ENCODE measurements at regions not wholly inside any gene's neighbourhood (a gene's known extent, or its start where the extent isn't known, plus 50 kb on each side); places are given as distances from the start of the nearest gene placed in this dataset.

- WGBS, 2 donors, result 95% methylated on average over 5 of the region's 5 CpGs
- Histone ChIP-seq H3K36me3 (ENCODE audit: low read depth, missing control alignments) (no peaks in the 10 kb centered on the region), H3K9me3 (no peaks in the 10 kb centered on the region), H3K27me3 (no peaks in the 10 kb centered on the region), H3K27ac (no peak overlapping the region), H3K4me1 (no peaks in the 10 kb centered on the region), H3K4me3 (no peak overlapping the region)
- no peak for DNase-seq
- TF ChIP-seq POLR2A (IDR thresholded peaks at IDR 0.05) (no peak), CTCF (IDR thresholded peaks at IDR 0.05) (no peak)
- intact Hi-C loops (cut with DNase I; ENCODE audit: low total_unique reads), result no loop called here
Observed at GRCh38 chr11:112367895-112368294, 107.2 kb upstream of the PLET1 start.

DNA sequence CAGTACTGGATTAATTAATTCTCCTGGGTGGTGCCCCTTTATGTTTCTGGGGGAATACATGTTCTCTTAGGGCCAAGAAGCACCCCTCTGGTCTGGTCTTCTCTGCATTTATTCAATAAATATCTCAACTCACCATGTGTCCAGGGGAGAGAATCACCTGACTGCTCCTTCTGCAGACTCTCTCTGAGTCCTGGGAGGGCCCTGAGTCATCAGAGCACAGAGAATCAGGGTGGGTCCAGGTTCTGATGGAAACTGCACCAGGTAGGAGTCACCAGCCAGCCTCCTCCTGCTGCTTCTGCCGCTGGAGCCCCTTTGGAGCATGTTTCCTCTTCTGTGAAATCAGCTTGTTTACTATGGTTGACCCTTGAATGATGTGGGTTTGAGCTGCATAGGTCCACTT, 107.7 kb upstream of the PLET1 start:
- Histone ChIP-seq H3K9me3 (no peaks in the 10 kb centered on the region), H3K36me3 (ENCODE audit: low read depth, missing control alignments) (no peaks in the 10 kb centered on the region), H3K27ac (no peak overlapping the region), H3K4me1 (no peaks in the 10 kb centered on the region), H3K4me3 (no peak overlapping the region), H3K27me3 (no peaks in the 10 kb centered on the region)
- TF ChIP-seq POLR2A (IDR thresholded peaks at IDR 0.05) (no peak), CTCF (IDR thresholded peaks at IDR 0.05) (no peak)
- intact Hi-C loops (cut with DNase I; ENCODE audit: low total_unique reads), result no loop called here
- no peak for DNase-seq
- WGBS, 2 donors, result 96% methylated on average over 1 of the region's 1 CpG; no CpG with 5 or more reads in 1 of the 2 donors

DNA sequence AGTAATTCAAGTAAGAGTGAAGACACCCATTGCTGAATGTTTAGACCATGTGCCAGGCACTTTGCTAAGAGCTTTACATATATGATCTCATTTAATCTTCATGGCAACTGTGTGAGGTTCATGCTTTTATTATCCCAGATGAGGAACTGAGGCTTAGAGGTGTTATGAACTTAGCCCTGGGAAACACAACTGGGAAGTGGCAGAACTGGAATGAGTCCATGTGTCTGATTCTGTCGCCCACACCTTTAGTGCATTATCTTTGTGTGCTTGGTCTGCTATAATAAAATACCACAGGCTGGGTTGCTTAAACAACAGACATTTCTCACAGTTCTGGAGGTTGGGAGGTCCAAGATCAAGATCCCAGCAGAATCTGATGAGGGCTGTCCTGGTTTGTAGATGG, 108.7 kb upstream of the PLET1 start:
- DNase-seq, result no peak
- no peaks in the 10 kb centered on the region for H3K27me3 ChIP-seq
- H3K4me1 ChIP-seq, result no peaks in the 10 kb centered on the region
- intact Hi-C loops (cut with DNase I; ENCODE audit: low total_unique reads), result no loop called here
- H3K9me3 ChIP-seq, result no peaks in the 10 kb centered on the region
- H3K36me3 ChIP-seq (ENCODE audit: low read depth, missing control alignments), result no peaks in the 10 kb centered on the region
- TF ChIP-seq POLR2A (IDR thresholded peaks at IDR 0.05) (no peak), CTCF (IDR thresholded peaks at IDR 0.05) (no peak)
- no peak overlapping the region for H3K27ac ChIP-seq
- WGBS, 2 donors, result 89 to 100% methylated on average over 1 of the region's 1 CpG
- H3K4me3 ChIP-seq, result no peak overlapping the region

GRCh38 chr11:112369916-112370315, 109.3 kb upstream of the PLET1 start:
- no peaks in the 10 kb centered on the region for H3K9me3 ChIP-seq
- no peaks in the 10 kb centered on the region for H3K27me3 ChIP-seq
- no peaks in the 10 kb centered on the region for H3K36me3 ChIP-seq (ENCODE audit: low read depth, missing control alignments)
- intact Hi-C loops (cut with DNase I; ENCODE audit: low total_unique reads), result no loop called here
- WGBS, 2 donors, result 86 to 91% methylated on average over 5 of the region's 5 CpGs
- H3K4me1 ChIP-seq, result no peaks in the 10 kb centered on the region
- no peak overlapping the region for H3K4me3 ChIP-seq
- no peak for DNase-seq
- H3K27ac ChIP-seq, result no peak overlapping the region
- TF ChIP-seq CTCF (IDR thresholded peaks at IDR 0.05), result no peak
- no peak for TF ChIP-seq POLR2A (IDR thresholded peaks at IDR 0.05)

GRCh38 chr11:112374486-112375140, 114.0 kb upstream of the PLET1 start:
- 82 to 87% methylated on average over 9 of the region's 9 CpGs for WGBS, 2 donors
- intact Hi-C loops (cut with DNase I; ENCODE audit: low total_unique reads), result loop anchor here (5.0 kb wide), 1 partner anchor 1333 kb away; the partner anchor contains the start of gene TMPRSS5

More at GRCh38 chr11:112374486-112375140, 114.0 kb upstream of the PLET1 start:
- no peaks in the 10 kb centered on the region for H3K4me1 ChIP-seq
- no peak for TF ChIP-seq CTCF (IDR thresholded peaks at IDR 0.05)
- TF ChIP-seq POLR2A (IDR thresholded peaks at IDR 0.05), result no peak
- H3K36me3 ChIP-seq (ENCODE audit: low read depth, missing control alignments), result no peaks in the 10 kb centered on the region
- no peak overlapping the region for H3K4me3 ChIP-seq
- H3K27ac ChIP-seq, result no peak overlapping the region
- DNase-seq, result no peak
- no peaks in the 10 kb centered on the region for H3K9me3 ChIP-seq
- no peaks in the 10 kb centered on the region for H3K27me3 ChIP-seq

Measured in testis (tissue), 2 donors.